NCI-H1105 (cell line): ENCODE measurements at regions not wholly inside any gene's neighbourhood (a gene's known extent, or its start where the extent isn't known, plus 50 kb on each side); places are given as distances from the start of the nearest gene placed in this dataset.

Experiments
- DNase-seq: peaks from one replicate; lab custom pipeline; 2025; lab: John Stamatoyannopoulos, UW

DNA sequence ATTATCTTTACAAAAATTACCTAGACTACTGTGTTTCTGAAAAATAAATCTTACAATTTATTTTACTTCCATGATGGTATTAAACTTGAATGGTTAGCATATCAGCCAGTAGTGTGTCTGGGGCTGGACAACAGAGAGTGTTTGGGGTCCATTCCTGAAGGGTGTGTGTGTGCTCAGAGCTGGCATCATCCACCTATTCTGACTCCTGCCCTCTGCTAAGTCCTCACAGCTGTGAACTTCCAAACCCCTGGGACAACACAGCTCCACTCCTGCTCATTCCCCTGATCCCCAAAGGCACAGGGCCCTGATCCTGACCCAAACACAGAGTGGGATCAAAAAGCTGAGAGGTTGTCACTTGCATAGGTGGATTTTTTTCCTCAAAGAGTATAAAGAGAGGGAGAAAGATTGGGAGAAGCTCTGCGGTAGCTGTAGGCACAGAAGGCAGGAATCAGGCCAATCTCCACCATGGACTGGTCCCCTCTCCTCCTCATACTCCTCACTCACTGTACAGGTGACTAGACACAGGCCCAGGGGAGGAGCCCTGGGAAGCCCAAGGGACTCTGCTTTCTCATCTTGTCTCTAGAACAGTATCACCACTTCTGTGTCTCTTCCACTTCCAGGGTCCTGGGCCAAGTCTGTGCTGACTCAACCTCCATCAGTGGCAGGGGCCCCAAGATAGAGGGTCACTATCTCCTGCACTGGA is 55.7 kb upstream of the TOP3B start:
- DNase-seq = no peak

DNA sequence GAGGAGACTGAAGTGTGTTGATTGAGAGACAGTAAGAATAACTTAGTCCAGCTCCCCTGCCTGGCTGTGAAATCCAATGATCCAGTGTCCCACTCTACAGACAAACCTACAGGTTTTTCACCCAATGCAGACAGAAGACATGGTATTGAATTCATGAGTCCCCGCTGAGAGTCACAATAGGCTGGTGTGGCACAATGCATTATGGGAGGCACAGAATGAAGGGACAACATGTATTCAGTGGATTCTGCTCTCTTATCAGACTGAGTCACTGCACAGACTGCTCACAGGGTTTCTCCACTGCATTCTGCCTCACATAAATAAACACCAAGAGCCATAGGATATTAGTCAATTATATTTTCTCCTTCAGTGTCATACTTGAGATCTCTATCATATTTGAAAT is 55.2 kb upstream of the TOP3B start:
- DNase-seq = no peak

DNA sequence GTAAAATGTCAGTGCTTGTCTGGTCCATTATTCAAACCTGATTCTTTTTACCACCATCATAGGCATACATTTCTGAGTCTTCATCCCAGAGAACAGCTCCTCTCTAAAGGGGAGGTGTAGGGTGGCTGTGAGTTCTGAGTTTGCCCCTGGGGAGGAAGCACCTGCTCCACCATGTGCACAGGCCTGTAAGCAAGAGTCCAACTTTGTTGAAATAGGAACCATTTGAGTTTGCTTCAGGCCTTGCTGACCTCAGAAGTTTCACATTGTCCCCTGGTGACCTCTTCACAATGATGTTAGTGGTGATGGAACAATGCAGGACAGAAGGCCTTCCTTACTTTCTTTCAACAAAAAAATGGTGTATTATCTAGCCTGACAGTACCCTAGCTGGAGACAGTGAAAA is 54.6 kb upstream of the TOP3B start:
- DNase-seq = no peak

DNA sequence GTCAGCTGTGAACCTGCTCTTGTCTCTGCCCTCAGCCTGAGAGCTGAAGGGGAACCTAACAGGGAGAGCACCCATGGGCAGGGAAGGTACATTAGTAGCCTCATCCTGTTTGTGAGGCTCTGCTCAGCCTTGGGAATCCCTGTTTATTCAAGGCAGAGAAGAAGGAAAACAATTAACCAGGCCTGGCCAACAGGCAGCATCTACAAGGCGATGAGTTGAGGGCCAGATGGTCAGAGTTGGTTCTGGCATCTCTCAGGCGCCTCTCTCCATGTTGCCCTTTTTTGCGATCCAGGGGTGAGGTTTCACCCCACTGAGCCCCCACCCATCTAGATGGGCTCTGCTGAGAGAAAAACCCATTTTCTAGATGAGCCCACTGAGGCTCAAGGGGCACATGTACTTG is 54.0 kb upstream of the TOP3B start:
- DNase-seq = no peak

DNA sequence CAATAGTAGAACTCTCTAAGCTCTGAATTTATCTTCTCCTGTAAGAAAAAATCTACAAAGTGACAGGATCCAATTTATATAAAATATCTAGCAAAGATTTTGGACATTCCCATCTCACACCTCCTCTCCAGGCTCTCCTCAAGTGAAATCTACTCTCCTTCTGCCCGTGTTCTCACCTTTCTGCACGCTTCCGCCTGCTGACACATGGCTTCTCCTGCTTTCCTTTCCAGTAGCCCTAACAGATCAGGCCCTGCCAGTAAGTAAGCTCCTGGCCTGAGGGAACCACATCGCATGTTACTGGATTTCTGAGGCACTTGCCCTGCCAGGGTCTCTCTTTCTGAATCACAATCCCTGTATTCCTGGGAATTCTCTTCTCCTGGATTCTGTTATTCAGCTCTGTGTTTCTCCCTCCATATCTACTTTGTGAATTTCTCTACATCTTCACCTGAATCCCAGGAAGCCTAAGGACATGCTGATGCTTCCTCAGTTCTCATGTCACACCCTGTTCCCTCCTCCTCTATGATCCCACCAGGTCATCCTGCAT is 53.3 kb upstream of the TOP3B start:
- no peak for DNase-seq

DNA sequence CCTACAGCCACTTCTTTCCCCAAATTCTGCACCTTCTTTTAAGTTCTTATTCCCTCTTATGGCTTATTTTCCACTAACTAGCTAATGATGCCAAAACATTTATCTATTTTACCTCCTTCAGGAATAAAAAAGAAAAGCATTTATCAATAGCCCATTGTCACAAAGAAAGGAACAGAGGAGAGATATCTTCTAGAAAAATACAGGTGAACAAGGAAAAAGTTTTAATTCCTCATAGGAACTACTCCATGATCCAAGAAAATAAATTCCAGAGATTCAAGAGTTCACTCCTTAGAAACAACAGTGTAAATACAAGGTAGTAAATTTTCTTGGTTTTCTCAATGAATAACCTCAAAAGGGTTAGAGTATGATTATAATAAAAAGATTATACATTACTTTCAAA is 52.6 kb upstream of the TOP3B start:
- DNase-seq = no peak

DNA sequence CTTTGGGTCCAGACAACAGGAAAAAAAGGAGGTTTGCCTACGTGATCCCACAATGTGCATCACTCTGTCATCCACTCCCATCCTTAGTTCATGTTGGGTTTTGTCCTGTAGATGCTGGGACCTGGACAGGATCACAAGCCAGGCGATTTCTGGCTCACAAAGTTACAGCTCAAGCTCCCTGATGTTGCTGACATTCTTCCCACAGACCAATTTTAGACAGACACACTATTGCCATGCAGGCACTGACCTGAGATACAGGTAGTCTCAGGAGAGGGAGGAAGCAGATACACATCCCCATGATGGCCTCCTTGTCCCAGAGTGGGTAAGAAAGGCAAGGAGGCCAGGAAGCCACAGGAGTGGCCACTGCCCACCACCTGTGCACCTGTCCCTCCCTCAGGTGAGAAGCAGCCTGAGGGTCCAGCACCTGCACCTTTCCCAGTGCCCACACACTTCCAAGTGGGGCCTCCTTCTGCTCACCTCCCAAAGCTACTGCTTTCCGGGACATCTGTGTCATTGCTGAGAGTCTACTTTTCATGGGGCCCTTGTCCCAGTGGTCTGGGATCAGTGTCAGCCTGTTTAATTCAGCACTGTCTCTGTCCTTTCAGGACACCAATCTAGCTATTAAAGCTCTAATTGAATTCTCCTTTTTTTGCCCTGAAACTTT is 52.0 kb upstream of the TOP3B start:
- DNase-seq = no peak

DNA sequence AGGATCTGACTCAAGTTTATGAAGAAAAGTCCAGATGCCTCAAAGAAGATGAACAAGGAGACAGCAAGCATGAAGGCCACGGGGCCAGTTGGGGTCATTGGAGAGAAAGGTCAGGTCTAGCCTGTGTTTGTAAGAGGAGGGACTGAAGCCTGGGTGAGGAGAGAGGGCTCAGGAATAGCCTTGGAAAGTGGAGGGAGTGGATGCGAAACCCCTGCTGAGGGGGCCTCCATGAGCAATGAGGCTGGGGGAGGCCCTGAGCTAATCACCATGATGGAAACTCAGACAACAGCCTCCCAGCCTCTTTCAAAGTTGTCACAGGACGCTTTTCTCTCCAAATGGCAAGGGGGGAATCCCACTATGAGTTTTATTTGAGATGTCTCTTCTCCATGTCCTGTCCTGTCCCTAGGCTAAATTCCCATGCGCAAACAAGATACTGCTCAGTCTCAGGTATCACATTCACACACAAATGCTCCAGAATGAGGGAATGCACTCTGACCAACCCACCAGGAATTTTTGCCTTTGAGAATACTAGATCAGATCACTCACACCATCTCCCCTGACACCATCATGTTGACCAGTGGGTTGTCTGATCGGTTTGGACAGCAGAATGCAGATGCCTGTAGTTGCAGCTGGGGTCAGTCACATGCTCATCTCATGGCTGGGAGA is 51.3 kb upstream of the TOP3B start:
- DNase-seq = no peak

DNA sequence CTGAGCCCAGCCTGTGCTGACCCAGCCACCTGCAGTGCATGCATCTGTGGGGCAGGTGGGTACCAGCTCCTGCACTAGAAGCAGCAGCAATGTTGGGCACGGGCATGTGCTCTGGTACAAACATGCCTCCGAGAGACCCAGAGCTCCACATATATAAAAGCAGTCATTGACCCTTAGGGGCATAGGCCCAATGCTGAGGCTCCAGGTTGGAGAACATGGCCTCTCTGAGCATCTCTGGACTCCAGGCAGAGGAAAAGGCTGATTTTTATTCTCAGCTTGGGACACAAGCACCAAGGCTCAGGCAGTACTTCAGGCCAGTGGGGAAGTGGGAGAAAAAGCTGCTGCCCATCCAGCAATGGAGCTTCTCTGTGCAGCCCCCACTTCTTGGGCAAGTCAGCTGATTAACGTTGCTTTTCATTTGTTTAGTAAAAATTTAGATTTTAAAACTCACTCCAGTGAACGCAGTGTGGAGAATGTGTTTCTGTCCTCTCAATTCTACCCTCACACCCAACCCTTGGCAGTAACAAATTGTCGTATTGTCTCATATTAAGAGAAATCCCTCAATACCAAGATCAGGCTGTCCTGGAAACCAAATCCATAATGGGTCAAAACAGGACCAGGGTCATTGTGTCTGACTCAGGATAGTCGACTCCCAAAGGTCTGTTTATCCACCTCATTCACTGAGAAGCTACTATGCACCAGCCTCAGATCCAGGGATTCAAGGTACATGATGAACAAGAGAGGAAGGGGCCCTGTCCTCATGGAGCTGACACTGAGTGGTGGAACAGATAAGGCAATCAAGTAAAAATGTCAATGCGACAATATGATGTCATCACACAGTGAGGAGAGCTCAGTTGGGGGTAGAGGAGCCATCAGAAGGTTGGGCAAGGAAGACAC is 50.6 kb upstream of the TOP3B start:
- no peak for DNase-seq

DNA sequence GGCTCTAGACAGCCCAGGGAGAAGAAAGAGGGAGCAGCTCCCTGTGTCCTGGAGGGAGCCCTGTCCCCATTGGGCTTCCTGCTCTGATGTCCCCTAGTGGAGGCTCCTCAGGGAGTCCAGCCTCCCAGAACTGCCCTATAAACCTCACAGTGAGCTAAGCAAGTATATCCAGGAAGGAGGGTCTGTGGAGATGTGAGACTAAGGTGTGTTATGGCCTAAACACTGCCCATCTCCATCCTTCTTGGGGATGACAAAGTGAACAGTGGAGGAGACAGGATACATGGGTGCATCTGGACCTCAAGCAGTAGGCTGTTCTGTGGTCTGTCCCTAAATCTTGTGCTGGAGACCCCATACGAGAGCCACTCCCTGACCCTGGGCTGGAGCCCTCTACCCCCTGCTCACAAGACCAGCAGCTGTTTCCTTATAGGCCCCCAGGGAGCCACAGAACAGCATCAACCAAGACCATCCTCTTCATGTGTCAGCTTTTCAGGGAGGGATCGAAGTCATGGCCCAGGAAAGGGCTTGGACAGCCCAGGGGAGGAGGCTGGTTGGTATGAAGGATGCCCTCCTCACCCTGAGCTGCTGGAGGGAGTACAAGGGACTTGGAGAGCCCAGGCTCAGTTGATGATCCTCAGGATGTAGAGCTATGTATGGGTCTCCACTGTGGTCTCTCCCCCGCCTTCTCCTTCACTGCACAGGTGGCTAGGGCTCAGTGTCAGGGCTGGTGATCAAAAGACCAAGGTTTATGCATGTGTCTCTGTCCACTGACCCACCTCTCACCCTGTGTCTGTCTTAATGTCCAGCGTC is 49.7 kb upstream of the TOP3B start:
- no peak for DNase-seq
